Omental fat pad (tissue), 3 donors: ENCODE measurements at regions not wholly inside any gene's neighbourhood (a gene's known extent, or its start where the extent isn't known, plus 50 kb on each side); places are given as distances from the start of the nearest gene placed in this dataset.
"Not testable (repeated sequence)": the region's sequence is repeated elsewhere in the genome, so short reads cannot be mapped to it uniquely, and the experiment has no call there.

Experiments
- ATAC-seq: fragments of 150-250 bp; one replicate; pipeline ENCODE4 v1.9.1; 2016; ENCODE audit warnings: mild to moderate bottlenecking, moderate library complexity; ENCODE audit not compliant: low FRiP score
- DNase-seq: peaks from one replicate; pipeline ENCODE4 v3.0.0-alpha.2; 2019; ENCODE audit warnings: low spot score
- CTCF ChIP-seq, 3 donors: fragments of 450-650 bp; IDR thresholded peaks; one replicate each; pipeline ENCODE4 v1.5.1; 2016 to 2017; ENCODE audit warnings: antibody characterized with exemption in 3 of 3, mild to moderate bottlenecking in 3 of 3, moderate library complexity in 2 of 3

GRCh38 chr12:11486623-11487444, 91.5 kb upstream of the PRB2 start:
- TF ChIP-seq CTCF (IDR thresholded peaks at IDR 0.05), result peak in 2 of 3 donors; percentile 54 to 86
- ATAC-seq (peak; percentile 81), DNase-seq (peak; percentile 42)

DNA sequence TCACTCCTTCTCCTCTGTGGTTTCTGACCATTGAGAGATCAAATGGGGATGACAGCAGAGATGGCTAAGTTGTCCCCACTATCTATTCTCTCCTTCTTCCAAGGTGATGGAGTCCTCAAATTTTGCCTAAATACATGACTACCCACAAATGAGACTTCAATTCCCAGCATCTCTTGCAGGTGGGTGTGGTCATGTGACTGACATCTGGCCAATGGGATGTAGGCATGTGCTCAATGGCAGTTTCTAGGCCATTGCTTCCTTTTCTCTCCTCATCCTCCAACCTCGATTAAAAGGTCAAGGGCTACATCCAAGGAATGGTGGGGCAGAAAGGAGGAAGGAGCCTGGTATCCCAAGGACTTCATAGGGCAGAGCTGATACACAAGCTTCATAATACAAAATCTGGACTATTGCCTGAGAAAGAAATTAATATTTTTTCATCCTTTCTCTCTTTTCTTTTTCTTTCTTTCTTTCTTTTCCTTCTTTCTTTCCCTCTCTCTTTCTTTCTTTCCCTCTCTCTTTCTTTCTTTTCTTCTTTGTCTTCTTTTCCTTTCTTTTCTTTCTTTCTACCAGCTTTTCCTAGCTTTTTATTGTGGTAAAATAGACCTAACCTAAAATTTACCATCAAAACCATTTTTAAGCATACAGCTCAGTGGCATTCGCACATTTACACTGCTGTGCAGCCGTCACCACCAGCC, 100.9 kb upstream of the PRB2 start:
- no peak for TF ChIP-seq CTCF (IDR thresholded peaks at IDR 0.05)
- ATAC-seq (no peak), DNase-seq (no peak)

DNA sequence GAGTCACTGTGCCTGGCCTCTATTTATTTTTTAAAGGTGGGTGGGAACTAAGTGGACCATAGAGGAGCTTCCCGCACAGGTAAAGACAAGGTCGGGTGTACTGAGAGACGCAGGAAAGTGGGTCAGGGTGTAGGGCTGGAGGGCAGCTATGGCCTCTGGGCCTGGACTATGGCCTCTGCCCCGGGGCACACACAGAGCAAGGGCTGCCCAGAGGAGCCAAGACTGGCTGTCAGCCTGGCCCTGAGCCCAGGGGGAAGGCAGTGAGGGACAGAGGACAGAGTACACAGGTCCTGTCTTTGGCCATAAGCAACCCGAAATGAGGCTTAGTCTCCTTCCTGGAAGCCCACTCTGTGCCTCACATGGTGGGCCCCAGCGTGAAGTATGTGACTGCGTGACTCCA, 102.1 kb upstream of the PRB2 start:
- DNase-seq (no peak), ATAC-seq (no peak)

DNA sequence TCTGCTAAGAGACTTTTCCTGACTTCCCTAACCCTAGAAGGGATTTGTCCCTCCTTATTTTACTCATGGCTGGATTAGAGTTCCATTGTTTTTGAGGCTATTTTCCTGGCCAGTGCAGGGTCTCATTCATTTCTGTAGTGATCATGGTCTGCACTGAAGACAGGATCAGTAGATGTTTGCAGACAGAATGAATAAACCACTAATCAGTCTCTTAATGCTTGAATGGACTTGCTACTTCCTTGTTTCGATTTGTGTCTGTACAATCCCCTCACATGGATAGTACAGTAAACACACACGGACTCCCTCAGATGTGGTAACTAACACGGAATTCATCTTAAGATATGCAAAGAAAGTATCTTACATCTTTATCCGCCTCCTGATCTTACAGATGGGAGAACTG, 102.6 kb upstream of the PRB2 start:
- DNase-seq (no peak), ATAC-seq (no peak)
- no peak for TF ChIP-seq CTCF (IDR thresholded peaks at IDR 0.05)

More for the DNA sequence above, 102.1 kb upstream of the PRB2 start:
- TF ChIP-seq CTCF (IDR thresholded peaks at IDR 0.05), result no peak

GRCh38 chr12:11498574-11498973, 103.2 kb upstream of the PRB2 start:
- ATAC-seq, DNase-seq: not testable (repeated sequence)

GRCh38 chr12:11499806-11500187, 104.4 kb upstream of the PRB2 start:
- DNase-seq (no peak), ATAC-seq (no peak)
- no peak for TF ChIP-seq CTCF (IDR thresholded peaks at IDR 0.05)

DNA sequence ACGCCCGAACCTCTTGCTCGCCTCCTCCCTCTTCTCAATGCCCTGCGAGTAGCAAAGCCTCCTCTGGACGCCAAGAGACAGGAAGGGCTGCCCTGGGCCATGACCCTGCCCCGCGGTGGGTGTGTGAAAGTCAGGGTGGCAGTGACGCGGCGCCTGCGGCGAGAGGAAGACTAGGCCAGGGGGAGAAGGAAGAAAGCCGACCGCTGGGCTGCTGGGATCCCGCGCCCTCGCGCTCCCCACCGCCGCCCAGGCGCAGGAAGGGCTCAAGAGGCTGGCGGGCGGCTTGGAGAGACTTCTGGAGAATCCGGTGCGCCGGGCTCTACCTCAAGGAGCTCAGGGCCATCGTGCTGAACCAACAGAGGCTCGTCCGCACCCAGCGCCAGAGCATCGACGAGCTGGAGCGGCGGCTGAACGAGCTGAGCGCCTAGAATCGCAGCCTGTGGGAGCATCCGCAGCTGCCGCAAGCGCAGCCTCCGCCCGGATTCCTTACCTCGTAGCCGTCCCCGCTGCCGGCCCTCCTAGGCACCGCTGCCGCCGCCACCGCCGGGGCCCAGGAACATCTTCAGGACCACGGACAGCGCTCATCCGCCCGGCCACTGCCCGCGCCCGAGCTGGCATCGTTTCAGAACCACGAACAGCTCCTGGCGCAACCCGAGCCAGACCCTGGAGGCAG, 105.0 kb upstream of the PRB2 start:
- no peak for TF ChIP-seq CTCF (IDR thresholded peaks at IDR 0.05)
- ATAC-seq (peak; percentile 93), DNase-seq (peak; percentile 65)
